C4-2B (cell line): ENCODE measurements at regions not wholly inside any gene's neighbourhood (a gene's known extent, or its start where the extent isn't known, plus 50 kb on each side); places are given as distances from the start of the nearest gene placed in this dataset.

Experiments
- ZFX ChIP-seq: fragments of 450-650 bp; IDR thresholded peaks from 2 replicates; pipeline ENCODE4 v1.6.1; 2017
- TF ChIP-seq, protein P1 (sequence below): fragments of 450-650 bp; conservative IDR thresholded peaks from 2 replicates; pipeline ENCODE4 v1.5.1; 2017; ENCODE audit warnings: mild to moderate bottlenecking

DNA sequence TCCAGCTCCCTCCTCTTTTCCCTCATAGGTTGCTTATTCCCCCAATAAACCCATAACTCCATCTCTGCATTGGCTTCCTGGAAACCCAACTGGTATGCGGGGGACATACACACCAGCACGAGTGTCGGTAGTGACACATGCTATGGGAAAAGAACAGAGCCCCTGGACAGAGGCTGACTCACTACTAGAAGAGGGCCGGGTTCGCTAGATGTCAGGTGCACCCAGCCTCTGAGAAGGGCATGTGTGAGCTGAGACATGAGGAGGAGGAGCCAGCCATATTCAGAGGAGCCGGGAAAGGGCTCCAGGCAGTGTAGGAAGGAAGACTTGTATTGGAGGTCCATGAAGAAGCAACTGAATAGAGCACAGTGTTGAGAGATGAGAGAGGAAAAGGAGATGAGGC lies 241.1 kb downstream of the SOX9 start:
- TF ChIP-seq, protein P1, sequence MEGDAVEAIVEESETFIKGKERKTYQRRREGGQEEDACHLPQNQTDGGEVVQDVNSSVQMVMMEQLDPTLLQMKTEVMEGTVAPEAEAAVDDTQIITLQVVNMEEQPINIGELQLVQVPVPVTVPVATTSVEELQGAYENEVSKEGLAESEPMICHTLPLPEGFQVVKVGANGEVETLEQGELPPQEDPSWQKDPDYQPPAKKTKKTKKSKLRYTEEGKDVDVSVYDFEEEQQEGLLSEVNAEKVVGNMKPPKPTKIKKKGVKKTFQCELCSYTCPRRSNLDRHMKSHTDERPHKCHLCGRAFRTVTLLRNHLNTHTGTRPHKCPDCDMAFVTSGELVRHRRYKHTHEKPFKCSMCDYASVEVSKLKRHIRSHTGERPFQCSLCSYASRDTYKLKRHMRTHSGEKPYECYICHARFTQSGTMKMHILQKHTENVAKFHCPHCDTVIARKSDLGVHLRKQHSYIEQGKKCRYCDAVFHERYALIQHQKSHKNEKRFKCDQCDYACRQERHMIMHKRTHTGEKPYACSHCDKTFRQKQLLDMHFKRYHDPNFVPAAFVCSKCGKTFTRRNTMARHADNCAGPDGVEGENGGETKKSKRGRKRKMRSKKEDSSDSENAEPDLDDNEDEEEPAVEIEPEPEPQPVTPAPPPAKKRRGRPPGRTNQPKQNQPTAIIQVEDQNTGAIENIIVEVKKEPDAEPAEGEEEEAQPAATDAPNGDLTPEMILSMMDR = no peak
- no peak for TF ChIP-seq ZFX
